Peyer's patch (tissue), 4 donors: ENCODE measurements at regions not wholly inside any gene's neighbourhood (a gene's known extent, or its start where the extent isn't known, plus 50 kb on each side); places are given as distances from the start of the nearest gene placed in this dataset.

ENCODE experiments used
- CTCF ChIP-seq, 6 experiments: fragments of 450-650 bp in 4 of 6; fragments of 200-600 bp in 2 of 6; sonication (generic) in 1 of 6; IDR thresholded peaks; one replicate each; pipeline ENCODE4 v1.5.1; 2017 to 2019; ENCODE audit warnings: antibody characterized with exemption in 6 of 6, mild to moderate bottlenecking in 3 of 6, moderate library complexity in 1 of 6
- POLR2A ChIP-seq, 2 donors: fragments of 450-650 bp; IDR thresholded peaks; one replicate each; pipeline ENCODE4 v1.5.1; 2017; ENCODE audit warnings: antibody characterized with exemption in 2 of 2, mild to moderate bottlenecking in 2 of 2, moderate library complexity in 2 of 2

- TF ChIP-seq CTCF (IDR thresholded peaks at IDR 0.05) (no peak), POLR2A (IDR thresholded peaks at IDR 0.05) (no peak)
Observed at GRCh38 chr5:3534997-3535396, 60.6 kb upstream of the IRX1 start.
